H1 (cell line): ENCODE measurements at regions not wholly inside any gene's neighbourhood (a gene's known extent, or its start where the extent isn't known, plus 50 kb on each side); places are given as distances from the start of the nearest gene placed in this dataset.

ENCODE experiments used
- CTCF ChIA-PET: fragments of 300-600 bp; sonication (Branson Sonifier 250); formaldehyde crosslinking; loops from one replicate; lab custom pipeline; 2021; ENCODE audit not compliant: partially characterized antibody; lab: Charles Lee
- POLR2A ChIA-PET: fragments of 300-600 bp; sonication (Branson Sonifier 250); formaldehyde crosslinking; loops from one replicate; lab custom pipeline; 2021; ENCODE audit warnings: inconsistent platforms; ENCODE audit not compliant: partially characterized antibody; lab: Charles Lee
- DNase-seq, 2 experiments: peaks; one replicate each; pipeline versions ENCODE4 v3.0.0 to v3.0.0-alpha.2; 2010 to 2022; ENCODE audit warnings: low spot score in 2 of 2, low read depth in 1 of 2, mixed read lengths in 1 of 2
- FAIRE-seq: peaks from 2 replicates; lab custom pipeline; 2011; peaks lifted over from hg19 to GRCh38; lab: Jason Lieb, UNC
- H2AFZ ChIP-seq: 2 replicates; pipeline ENCODE4 v1.8.1; 2012; ENCODE audit warnings: low read length, inconsistent platforms
- H2AK5ac ChIP-seq: 2 replicates; pipeline ENCODE4 v1.6.1; 2013; ENCODE audit warnings: low read depth, low read length
- H2BK120ac ChIP-seq: replicated peaks from 2 replicates; pipeline ENCODE3; 2013; ENCODE audit warnings: low read depth, low read length, inconsistent platforms
- H2BK12ac ChIP-seq: 2 replicates; pipeline ENCODE4 v1.6.1; 2013; ENCODE audit warnings: low read depth, low read length
- H2BK15ac ChIP-seq: 2 replicates; pipeline ENCODE4 v1.6.1; 2013; ENCODE audit warnings: low read length
- H2BK20ac ChIP-seq: 2 replicates; pipeline ENCODE4 v1.6.1; 2013; ENCODE audit warnings: low read length
- H2BK5ac ChIP-seq: 2 replicates; pipeline ENCODE4 v1.6.1; 2013; ENCODE audit warnings: low read depth, low read length
- H3K14ac ChIP-seq: 2 replicates; pipeline ENCODE4 v1.6.1; 2013; ENCODE audit warnings: inconsistent platforms; ENCODE audit not compliant: insufficient read length
- H3K18ac ChIP-seq: 2 replicates; pipeline ENCODE4 v1.6.1; 2013; ENCODE audit warnings: low read length; ENCODE audit errors: extremely low read depth
- H3K23ac ChIP-seq: 2 replicates; pipeline ENCODE4 v1.6.1; 2013; ENCODE audit warnings: inconsistent platforms; ENCODE audit not compliant: insufficient read length
- H3K23me2 ChIP-seq: 2 replicates; pipeline ENCODE4 v1.6.1; 2013; ENCODE audit warnings: low read depth, low read length
- H3K27ac ChIP-seq: 2 replicates; pipeline ENCODE4 v1.6.1; 2011; ENCODE audit warnings: low read depth, low read length, inconsistent platforms
- H3K27me3 ChIP-seq, 4 experiments: replicated peaks in 1 of 4; 1 replicate in 1 of 4; 2 replicates in 3 of 4; pipeline versions ENCODE4 v1.6.1 to v1.8.1; 2011 to 2013; ENCODE audit warnings: low read length in 3 of 4, mild to moderate bottlenecking in 3 of 4, inconsistent platforms in 2 of 4, mixed read lengths in 2 of 4, moderate library complexity in 1 of 4; ENCODE audit not compliant: control insufficient read depth in 3 of 4, insufficient read depth in 3 of 4; ENCODE audit errors: extremely low read depth in 1 of 4
- H3K36me3 ChIP-seq, 4 experiments: 2 replicates each; pipeline versions ENCODE4 v1.6.1 to v1.8.1; 2011 to 2013; ENCODE audit warnings: mild to moderate bottlenecking in 4 of 4, low read length in 3 of 4, moderate library complexity in 2 of 4, control low read depth in 1 of 4, inconsistent platforms in 1 of 4; ENCODE audit not compliant: insufficient read depth in 4 of 4, control insufficient read depth in 2 of 4
- H3K4ac ChIP-seq: replicated peaks from 2 replicates; pipeline ENCODE3; 2013; ENCODE audit warnings: low read length, low read depth, mixed read lengths, inconsistent platforms; ENCODE audit not compliant: insufficient read length
- H3K4me1 ChIP-seq, 4 experiments: replicated peaks in 1 of 4; 1 replicate in 1 of 4; 2 replicates in 3 of 4; pipeline versions ENCODE4 v1.6.1 to v1.8.1; 2011 to 2013; ENCODE audit warnings: low read length in 3 of 4, inconsistent platforms in 2 of 4, mixed read lengths in 1 of 4; ENCODE audit not compliant: insufficient read depth in 4 of 4, control insufficient read depth in 3 of 4
- H3K4me2 ChIP-seq, 2 experiments: 2 replicates each; pipeline versions ENCODE4 v1.6.1 to v1.8.1; 2011 to 2013; ENCODE audit warnings: low read depth in 2 of 2, low read length in 2 of 2, control low read depth in 1 of 2, inconsistent platforms in 1 of 2, mild to moderate bottlenecking in 1 of 2; ENCODE audit not compliant: insufficient read depth in 1 of 2
- H3K4me3 ChIP-seq, 4 experiments: fragments of 200-600, 300-600 bp in 1 of 4; sonication (generic), shearing (Covaris generic), sonication (Bioruptor Twin) in 1 of 4; 2 replicates each; pipeline versions ENCODE4 v1.5.1 to v1.8.1; 2011 to 2016; ENCODE audit warnings: low read length in 4 of 4, low read depth in 3 of 4, control low read depth in 2 of 4, inconsistent platforms in 2 of 4, mild to moderate bottlenecking in 2 of 4, mixed read lengths in 1 of 4, moderate library complexity in 1 of 4; ENCODE audit not compliant: insufficient read depth in 2 of 4; ENCODE audit errors: extremely low read depth in 1 of 4
- H3K56ac ChIP-seq: replicated peaks from 2 replicates; pipeline ENCODE3; 2013; ENCODE audit warnings: low read depth, mild to moderate bottlenecking, mixed read lengths, low read length, inconsistent platforms; ENCODE audit not compliant: insufficient read length
- H3K79me1 ChIP-seq: 2 replicates; pipeline ENCODE4 v1.6.1; 2013; ENCODE audit warnings: low read depth, low read length, control low read depth
- H3K79me2 ChIP-seq, 2 experiments: 2 replicates each; pipeline versions ENCODE4 v1.6.1 to v1.8.1; 2012 to 2013; ENCODE audit warnings: low read length in 2 of 2, mild to moderate bottlenecking in 2 of 2, inconsistent platforms in 1 of 2; ENCODE audit not compliant: insufficient read depth in 2 of 2, control insufficient read depth in 1 of 2
- H3K9ac ChIP-seq, 4 experiments: replicated peaks in 1 of 4; 1 replicate in 1 of 4; 2 replicates in 3 of 4; pipeline versions ENCODE4 v1.6.1 to v1.8.1; 2011 to 2013; ENCODE audit warnings: low read depth in 3 of 4, low read length in 3 of 4, control low read depth in 2 of 4, mild to moderate bottlenecking in 2 of 4, moderate library complexity in 2 of 4, inconsistent platforms in 1 of 4; ENCODE audit errors: extremely low read depth in 1 of 4
- H3K9me3 ChIP-seq, 2 experiments: 2 replicates each; pipeline versions ENCODE4 v1.6.1 to v1.8.1; 2012 to 2013; ENCODE audit warnings: mild to moderate bottlenecking in 2 of 2, moderate library complexity in 2 of 2, control low read depth in 1 of 2, inconsistent platforms in 1 of 2, low read depth in 1 of 2, low read length in 1 of 2, mixed read lengths in 1 of 2; ENCODE audit not compliant: insufficient read depth in 2 of 2
- H4K20me1 ChIP-seq, 2 experiments: replicated peaks in 1 of 2; 2 replicates each; pipeline versions ENCODE3 to v1.8.1; 2011 to 2013; ENCODE audit warnings: inconsistent platforms in 2 of 2, low read length in 2 of 2, mild to moderate bottlenecking in 1 of 2; ENCODE audit not compliant: insufficient read depth in 2 of 2, control insufficient read depth in 1 of 2
- H4K5ac ChIP-seq: 2 replicates; pipeline ENCODE4 v1.6.1; 2013; ENCODE audit warnings: low read length, low read depth, mixed read lengths, inconsistent platforms; ENCODE audit not compliant: insufficient read length
- H4K8ac ChIP-seq: 2 replicates; pipeline ENCODE4 v1.8.0; 2013; ENCODE audit warnings: mild to moderate bottlenecking, moderate library complexity, low read length, inconsistent platforms; ENCODE audit not compliant: insufficient read depth; ENCODE audit errors: extremely low read depth
- H4K91ac ChIP-seq: replicated peaks from 2 replicates; pipeline ENCODE3; 2013; ENCODE audit warnings: low read length, mixed read lengths, inconsistent platforms; ENCODE audit not compliant: insufficient read length
- BCL11A ChIP-seq, 2 experiments: IDR thresholded peaks; one replicate each; pipeline ENCODE4 v1.6.1; 2011; ENCODE audit warnings: low read depth in 2 of 2, low read length in 2 of 2, mild to moderate bottlenecking in 2 of 2
- BRCA1 ChIP-seq: IDR thresholded peaks from 2 replicates; pipeline ENCODE4 v1.6.1; 2012; ENCODE audit warnings: low read depth, low read length, improper control_type of control experiment
- CBX8 ChIP-seq: fragments of 300-800, 300-1000 bp; sonication (generic); IDR thresholded peaks from 2 replicates; pipeline ENCODE4 v1.7.1; 2016; ENCODE audit warnings: low read depth, low read length, borderline replicate concordance
- MAFK ChIP-seq: IDR thresholded peaks from 2 replicates; pipeline ENCODE4 v1.6.1; 2012; ENCODE audit warnings: low read depth, mild to moderate bottlenecking, improper control_type of control experiment, low read length
- MAX ChIP-seq: IDR thresholded peaks from 2 replicates; pipeline ENCODE4 v1.6.1; 2012; ENCODE audit warnings: inconsistent platforms
- NRF1 ChIP-seq: IDR thresholded peaks from 2 replicates; pipeline ENCODE4 v1.6.1; 2011; ENCODE audit warnings: mild to moderate bottlenecking, low read depth, low read length, improper control_type of control experiment
- POLR2AphosphoS5 ChIP-seq: IDR thresholded peaks from 2 replicates; pipeline ENCODE4 v1.6.1; 2011; ENCODE audit warnings: low read depth, low read length
- POU5F1 ChIP-seq: IDR thresholded peaks from 2 replicates; pipeline ENCODE4 v1.6.1; 2011; ENCODE audit warnings: low read depth, mild to moderate bottlenecking, low read length, moderate library complexity
- SIN3A ChIP-seq, 2 experiments: IDR thresholded peaks in 1 of 2; conservative IDR thresholded peaks in 1 of 2; 2 replicates each; pipeline ENCODE4 v1.6.1; 2011 to 2012; ENCODE audit warnings: low read length in 2 of 2, improper control_type of control experiment in 1 of 2, low read depth in 1 of 2, mild to moderate bottlenecking in 1 of 2
- SP1 ChIP-seq: IDR thresholded peaks from 2 replicates; pipeline ENCODE4 v1.6.1; 2011; ENCODE audit warnings: low read depth, low read length
- SP4 ChIP-seq: IDR thresholded peaks from 2 replicates; pipeline ENCODE4 v1.6.1; 2012; ENCODE audit warnings: low read length, inconsistent platforms
- SUZ12 ChIP-seq: fragments of 200-600 bp; sonication (generic); IDR thresholded peaks from 2 replicates; pipeline ENCODE4 v1.6.1; 2012; ENCODE audit warnings: mild to moderate bottlenecking, inconsistent platforms, low read length, moderate library complexity, mixed read lengths
- TAF1 ChIP-seq: IDR thresholded peaks from 2 replicates; pipeline ENCODE4 v1.6.1; 2011; ENCODE audit warnings: mild to moderate bottlenecking, low read depth, low read length
- TBP ChIP-seq: IDR thresholded peaks from 2 replicates; pipeline ENCODE4 v1.6.1; 2011; ENCODE audit warnings: low read depth, low read length, improper control_type of control experiment
- TCF12 ChIP-seq: IDR thresholded peaks from 2 replicates; pipeline ENCODE4 v1.6.1; 2011; ENCODE audit warnings: low read depth, mild to moderate bottlenecking, low read length
- TEAD4 ChIP-seq: IDR thresholded peaks from 2 replicates; pipeline ENCODE4 v1.6.1; 2012; ENCODE audit warnings: low read depth, low read length, inconsistent platforms, mixed read lengths
- YY1 ChIP-seq: IDR thresholded peaks from 2 replicates; pipeline ENCODE4 v1.6.1; 2011; ENCODE audit warnings: low read depth, mild to moderate bottlenecking, low read length
- WGBS, 2 experiments: shearing (Covaris generic) in 1 of 2; methylation state at CpG; one replicate each; pipeline versions ENCODE4 v1.1.6 to v1.1.7; 2013 to 2015; ENCODE audit warnings: low lambda C conversion rate in 2 of 2, mixed read lengths in 2 of 2, inconsistent platforms in 1 of 2, low coverage in 1 of 2, missing lambda C conversion rate in 1 of 2; ENCODE audit not compliant: insufficient replicate concordance in 2 of 2, insufficient coverage in 1 of 2, insufficient read length in 1 of 2; ENCODE audit errors: extremely low coverage in 1 of 2, missing lambda C conversion rate in 1 of 2; 5-methylcytosine and 5-hydroxymethylcytosine counted together

- no peak overlapping the region for H2BK120ac ChIP-seq
- no peak for FAIRE-seq
- no peak for TF ChIP-seq TCF12
- no peak for TF ChIP-seq SUZ12
- no peak for TF ChIP-seq SP1
- TF ChIP-seq SP4 = no peak
- no peak for TF ChIP-seq TAF1
- TF ChIP-seq NRF1 = no peak
- no peak for TF ChIP-seq YY1
- TF ChIP-seq POLR2AphosphoS5 = no peak
- no peak for TF ChIP-seq BRCA1
- no peak for TF ChIP-seq TBP
- no peak for TF ChIP-seq MAFK
- no peak for TF ChIP-seq TEAD4
- TF ChIP-seq POU5F1 = no peak
- TF ChIP-seq MAX = no peak
- no peak for TF ChIP-seq BCL11A (IDR thresholded peaks at IDR 0.05; ENCODE audit: low read depth in 2 of 2, low read length in 2 of 2)
- no peak for TF ChIP-seq SIN3A (conservative IDR thresholded peaks at IDR 0.05 in 1 of 2, IDR thresholded peaks at IDR 0.05 in 1 of 2; ENCODE audit: low read depth in 1 of 2, low read length in 2 of 2)
- no peak for TF ChIP-seq CBX8
- H3K79me1 ChIP-seq = no peaks in the 10 kb centered on the region
- no peak overlapping the region for H4K91ac ChIP-seq
- H2BK15ac ChIP-seq = no peak overlapping the region
- H2BK5ac ChIP-seq = no peak overlapping the region
- H2AK5ac ChIP-seq = no peak overlapping the region
- no peak overlapping the region for H3K4me2 ChIP-seq
- POLR2A ChIA-PET = no interaction called here
- H2BK12ac ChIP-seq = no peak overlapping the region
- no peak overlapping the region for H3K18ac ChIP-seq
- H3K9ac ChIP-seq = no peak overlapping the region
- H3K4ac ChIP-seq = no peak overlapping the region
- no peaks in the 10 kb centered on the region for H3K23me2 ChIP-seq
- H4K5ac ChIP-seq = no peak overlapping the region
- H4K20me1 ChIP-seq = no peaks in the 10 kb centered on the region
- H3K4me3 ChIP-seq = no peak overlapping the region
- H3K79me2 ChIP-seq = no peaks in the 10 kb centered on the region
- 0 out of 7 replicates have a peak, but pooled peaks cover 0 to 2% (median 0%) of the 10 kb centered on the region in 4 experiments for H3K4me1 ChIP-seq
- H3K27me3 ChIP-seq = no peaks in the 10 kb centered on the region
- no peak overlapping the region for H3K56ac ChIP-seq
- CTCF ChIA-PET = no interaction called here
- no peaks in the 10 kb centered on the region for H3K9me3 ChIP-seq
- peak overlapping the region; percentile 48; the same call in 1 of the 2 replicates for H2BK20ac ChIP-seq
- no peak overlapping the region for H4K8ac ChIP-seq
- no peak overlapping the region for H2AFZ ChIP-seq
- no peaks in the 10 kb centered on the region for H3K36me3 ChIP-seq
- DNase-seq = no peak
- H3K14ac ChIP-seq = no peak overlapping the region
- H3K27ac ChIP-seq = no peak overlapping the region
- WGBS, 2 experiments = 95 to 100% methylated on average over 2 of the region's 2 CpGs
- no peak overlapping the region for H3K23ac ChIP-seq
These were observed 281.7 kb upstream of the ERCC4 start for GRCh38 chr16:13638218-13638617.
